IMR-90 (cell line): ENCODE measurements at regions not wholly inside any gene's neighbourhood (a gene's known extent, or its start where the extent isn't known, plus 50 kb on each side); places are given as distances from the start of the nearest gene placed in this dataset.

Experiments
- ATAC-seq: fragments of 200-7000 bp; cut with Tn5 transposase; 2 replicates; pipeline ENCODE4 v1.9.1; 2020; ENCODE audit warnings: low read depth, mild to moderate bottlenecking, moderate library complexity
- BruUV-seq: library from RNA; stranded (reverse); fragments of 400-500 nt; replicated peaks from 2 replicates; lab custom pipeline; 2021; lab: Mats Ljungman, UMichigan
- CTCF ChIA-PET: fragments of 300-600 bp; formaldehyde crosslinking; extraction: SDS; loops from one replicate; lab custom pipeline; 2021; ENCODE audit warnings: antibody characterized with exemption; lab: Yijun Ruan, JAX
- POLR2A ChIA-PET: fragments of 300-600 bp; sonication (Branson Sonifier 250); formaldehyde crosslinking; loops from one replicate; lab custom pipeline; 2022; ENCODE audit warnings: antibody characterized with exemption; ENCODE audit not compliant: unreplicated experiment; lab: Charles Lee
- DNase-seq: peaks from one replicate; pipeline ENCODE4 v3.0.0; 2013
- H2AFZ ChIP-seq: replicated peaks from 2 replicates; pipeline ENCODE3; 2013; ENCODE audit warnings: low read length, mild to moderate bottlenecking; ENCODE audit not compliant: poor library complexity
- H2AK5ac ChIP-seq: 2 replicates; pipeline ENCODE4 v1.6.1; 2013; ENCODE audit warnings: low read depth, low read length, inconsistent platforms
- H2AK9ac ChIP-seq: replicated peaks from 2 replicates; pipeline ENCODE3; 2013; ENCODE audit warnings: mild to moderate bottlenecking, low read depth, low read length, moderate library complexity; ENCODE audit not compliant: poor library complexity
- H2BK120ac ChIP-seq: 2 replicates; pipeline ENCODE4 v1.6.1; 2013; ENCODE audit warnings: low read depth, low read length, inconsistent platforms
- H2BK15ac ChIP-seq: 3 replicates; pipeline ENCODE4 v1.6.1; 2013; ENCODE audit warnings: low read depth, low read length, inconsistent platforms
- H2BK20ac ChIP-seq: 2 replicates; pipeline ENCODE4 v1.6.1; 2013; ENCODE audit warnings: low read depth, mild to moderate bottlenecking, inconsistent platforms, low read length, moderate library complexity
- H2BK5ac ChIP-seq: 2 replicates; pipeline ENCODE4 v1.6.1; 2013; ENCODE audit warnings: mild to moderate bottlenecking, low read depth, low read length, inconsistent platforms; ENCODE audit not compliant: poor library complexity, severe bottlenecking
- H3K14ac ChIP-seq: replicated peaks from 2 replicates; pipeline ENCODE4 v1.6.1; 2013; ENCODE audit warnings: low read depth, low read length, inconsistent platforms
- H3K18ac ChIP-seq: 2 replicates; pipeline ENCODE4 v1.6.1; 2013; ENCODE audit warnings: low read depth, low read length, control low read depth
- H3K23ac ChIP-seq: 2 replicates; pipeline ENCODE4 v1.6.1; 2013; ENCODE audit warnings: low read depth, low read length, inconsistent platforms
- H3K27ac ChIP-seq: 2 replicates; pipeline ENCODE4 v1.5.1; 2013; ENCODE audit warnings: mild to moderate bottlenecking, control low read depth, low read length; ENCODE audit not compliant: insufficient read depth
- H3K27me3 ChIP-seq: 2 replicates; pipeline ENCODE4 v1.6.1; 2013; ENCODE audit warnings: low read length; ENCODE audit not compliant: control insufficient read depth, insufficient read depth
- H3K36me3 ChIP-seq: 2 replicates; pipeline ENCODE4 v1.6.1; 2013; ENCODE audit warnings: low read length, mixed read lengths; ENCODE audit not compliant: control insufficient read depth, insufficient read depth
- H3K4ac ChIP-seq: 2 replicates; pipeline ENCODE4 v1.6.1; 2013; ENCODE audit warnings: low read depth, low read length, inconsistent platforms
- H3K4me1 ChIP-seq: 2 replicates; pipeline ENCODE4 v1.6.1; 2013; ENCODE audit warnings: low read length, mixed read lengths; ENCODE audit not compliant: control insufficient read depth, insufficient read depth
- H3K4me2 ChIP-seq: 2 replicates; pipeline ENCODE4 v1.6.1; 2013; ENCODE audit warnings: low read depth, mild to moderate bottlenecking, control low read depth, low read length, moderate library complexity
- H3K4me3 ChIP-seq: 2 replicates; pipeline ENCODE4 v1.5.1; 2013; ENCODE audit warnings: low read depth, mild to moderate bottlenecking, control low read depth, low read length, moderate library complexity; ENCODE audit not compliant: insufficient read depth
- H3K56ac ChIP-seq: 2 replicates; pipeline ENCODE4 v1.6.1; 2013; ENCODE audit warnings: low read length, inconsistent platforms; ENCODE audit not compliant: insufficient read depth; ENCODE audit errors: extremely low read depth
- H3K79me1 ChIP-seq, 2 experiments: 2 replicates each; pipeline ENCODE4 v1.6.1; 2013; ENCODE audit warnings: low read length in 2 of 2, inconsistent platforms in 1 of 2, low read depth in 1 of 2
- H3K9ac ChIP-seq: 2 replicates; pipeline ENCODE4 v1.6.1; 2013; ENCODE audit warnings: low read depth, low read length, control low read depth
- H3K9me1 ChIP-seq: 2 replicates; pipeline ENCODE4 v1.6.1; 2013; ENCODE audit warnings: low read length, inconsistent platforms; ENCODE audit not compliant: insufficient read depth
- H3K9me3 ChIP-seq: 2 replicates; pipeline ENCODE4 v1.6.1; 2013; ENCODE audit warnings: low read length; ENCODE audit not compliant: control insufficient read depth, insufficient read depth
- H4K20me1 ChIP-seq: 2 replicates; pipeline ENCODE4 v1.6.1; 2013; ENCODE audit warnings: low read length, inconsistent platforms; ENCODE audit not compliant: insufficient read depth
- H4K5ac ChIP-seq: 2 replicates; pipeline ENCODE4 v1.6.1; 2013; ENCODE audit warnings: mild to moderate bottlenecking, low read depth, low read length, control low read depth
- H4K8ac ChIP-seq, 2 experiments: 2 replicates each; pipeline ENCODE4 v1.6.1; 2013; ENCODE audit warnings: low read depth in 2 of 2, low read length in 2 of 2, control low read depth in 1 of 2, inconsistent platforms in 1 of 2
- H4K91ac ChIP-seq: 2 replicates; pipeline ENCODE4 v1.6.1; 2013; ENCODE audit warnings: low read depth, low read length, inconsistent platforms; ENCODE audit not compliant: insufficient read depth
- BHLHE40 ChIP-seq: fragments of 150-350 bp; IDR thresholded peaks from 2 replicates; pipeline ENCODE4 v1.6.1; 2016; ENCODE audit warnings: mild to moderate bottlenecking, low read depth, low read length
- CEBPB ChIP-seq: IDR thresholded peaks from 2 replicates; pipeline ENCODE4 v1.6.1; 2012; ENCODE audit warnings: low read depth, low read length, improper control_type of control experiment
- CHD1 ChIP-seq: IDR thresholded peaks from 2 replicates; pipeline ENCODE4 v1.6.1; 2012; ENCODE audit warnings: low read depth, low read length, improper control_type of control experiment
- CTCF ChIP-seq: conservative IDR thresholded peaks from 2 replicates; pipeline ENCODE4 v1.5.1; 2012; ENCODE audit warnings: mild to moderate bottlenecking, low read depth, low read length, improper control_type of control experiment
- FOS ChIP-seq: fragments of 150-350 bp; IDR thresholded peaks from 2 replicates; pipeline ENCODE4 v1.6.1; 2016; ENCODE audit warnings: low read depth, low read length
- MAFK ChIP-seq: IDR thresholded peaks from 2 replicates; pipeline ENCODE4 v1.6.1; 2012; ENCODE audit warnings: low read depth, low read length, improper control_type of control experiment
- MAZ ChIP-seq: IDR thresholded peaks from 2 replicates; pipeline ENCODE4 v1.6.1; 2012; ENCODE audit warnings: low read depth, mild to moderate bottlenecking, low read length, improper control_type of control experiment, moderate library complexity, borderline replicate concordance
- NFE2L2 ChIP-seq: fragments of 150-350 bp; IDR thresholded peaks from 2 replicates; pipeline ENCODE4 v1.6.1; 2016; ENCODE audit warnings: low read depth, mild to moderate bottlenecking, low read length
- POLR2A ChIP-seq: IDR thresholded peaks from 2 replicates; pipeline ENCODE4 v1.6.1; 2012; ENCODE audit warnings: mild to moderate bottlenecking, low read depth, low read length
- SMC3 ChIP-seq: fragments of 150-350 bp; IDR thresholded peaks from 2 replicates; pipeline ENCODE4 v1.6.1; 2016; ENCODE audit warnings: low read depth, mild to moderate bottlenecking, antibody characterized with exemption, low read length, moderate library complexity
- USF2 ChIP-seq: fragments of 150-350 bp; IDR thresholded peaks from 2 replicates; pipeline ENCODE4 v1.6.1; 2017; ENCODE audit warnings: mild to moderate bottlenecking, antibody characterized with exemption, low read length, low read depth
- WGBS, 2 experiments: methylation state at CpG; one replicate each; pipeline versions ENCODE4 v1.1.5 to v1.1.7; 2013; ENCODE audit warnings: missing lambda C conversion rate in 2 of 2; ENCODE audit not compliant: insufficient read length in 1 of 2; ENCODE audit errors: extremely low coverage in 2 of 2; 5-methylcytosine and 5-hydroxymethylcytosine counted together
- dilution Hi-C: fragments of 300-500 bp; cut with HindIII; formaldehyde crosslinking; loops from one replicate; pipeline ENCODE4 v1.14.3; 2018; ENCODE audit warnings: low sequenced_read_pairs; ENCODE audit not compliant: unreplicated experiment
- in situ Hi-C: fragments of 300-500 bp; cut with MboI; formaldehyde crosslinking; loops from 3 replicates; pipeline ENCODE4 v1.14.3; 2019; ENCODE audit warnings: low sequenced_read_pairs, inconsistent platforms, mixed read lengths
- intact Hi-C: fragments of 100-400 bp; cut with micrococcal nuclease; formaldehyde crosslinking; loops from 2 replicates; pipeline ENCODE4 v1.10.0; 2022

DNA sequence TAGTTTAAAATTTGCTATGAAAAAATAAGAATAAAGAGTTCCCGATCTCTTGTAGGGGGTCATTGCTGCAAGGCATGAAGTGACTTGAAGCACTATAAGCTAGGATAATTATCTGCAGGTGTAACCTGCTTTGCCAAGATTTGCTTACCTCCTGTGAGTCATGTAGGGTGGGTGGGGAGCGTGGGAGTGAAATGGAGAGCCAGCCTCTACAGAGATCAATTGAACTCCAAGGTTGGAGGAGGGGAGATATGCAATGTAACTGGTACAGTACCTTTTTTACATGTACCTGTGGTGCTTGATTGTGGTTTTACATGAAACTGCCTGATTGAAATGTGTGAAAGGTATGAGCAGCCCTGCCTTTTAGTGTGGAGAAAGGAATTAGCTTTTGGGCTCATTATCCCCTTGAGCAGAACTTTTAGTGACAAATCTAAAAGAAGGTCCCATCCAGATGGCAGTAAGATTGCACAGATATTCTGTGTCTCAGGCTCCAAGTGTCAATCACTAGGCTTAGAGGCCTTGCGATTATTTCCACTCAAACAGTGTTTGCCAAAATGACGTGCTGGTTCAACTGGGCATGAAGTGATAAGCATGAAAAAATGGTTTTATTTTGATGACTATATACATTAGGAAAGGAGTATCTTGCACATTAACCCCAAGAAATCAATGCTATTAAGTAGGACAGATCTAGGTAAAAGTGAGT is 138.6 kb upstream of the GRB10 start:
- Histone ChIP-seq H4K20me1 (no peaks in the 10 kb centered on the region), H2AK5ac (no peak overlapping the region), H3K36me3 (no peaks in the 10 kb centered on the region), H3K79me1 (no peaks in the 10 kb centered on the region), H3K9ac (no peak overlapping the region), H2BK20ac (no peak overlapping the region), H3K9me1 (no peaks in the 10 kb centered on the region), H3K14ac (no peak overlapping the region), H4K5ac (no peak overlapping the region), H3K4me2 (no peak overlapping the region), H3K9me3 (no peaks in the 10 kb centered on the region), H3K4me3 (no peak overlapping the region), H3K27ac (no peak overlapping the region), H2AFZ (no peak overlapping the region), H3K27me3 (peaks cover 7% of the 10 kb centered on the region), H2BK120ac (no peak overlapping the region), H3K4ac (no peak overlapping the region), H4K91ac (no peak overlapping the region), H3K23ac (no peak overlapping the region), H3K18ac (no peak overlapping the region), H2BK15ac (no peak overlapping the region), H2AK9ac (no peak overlapping the region), H2BK5ac (no peak overlapping the region), H3K4me1 (no peaks in the 10 kb centered on the region), H4K8ac (no peak overlapping the region), H3K56ac (no peak overlapping the region)
- intact Hi-C loops (no loop called here), in situ Hi-C loops (no loop called here), dilution Hi-C loops (no loop called here)
- POLR2A ChIA-PET: no interaction called here
- BruUV-seq: no TSS peak
- CTCF ChIA-PET: no interaction called here
- 57% methylated on average over 2 of the region's 4 CpGs; no CpG with 5 or more reads in 1 of the 2 experiments for WGBS, 2 experiments
- DNase-seq (no peak), ATAC-seq (no peak)
- TF ChIP-seq CTCF: no peak
- no peak for TF ChIP-seq MAFK
- no peak for TF ChIP-seq CHD1
- no peak for TF ChIP-seq NFE2L2
- TF ChIP-seq POLR2A: no peak
- no peak for TF ChIP-seq FOS
- no peak for TF ChIP-seq SMC3
- no peak for TF ChIP-seq USF2
- no peak for TF ChIP-seq CEBPB
- TF ChIP-seq MAZ: no peak
- TF ChIP-seq BHLHE40: no peak
